K562 (cell line): ENCODE measurements at regions not wholly inside any gene's neighbourhood (a gene's known extent, or its start where the extent isn't known, plus 50 kb on each side); places are given as distances from the start of the nearest gene placed in this dataset.

Source experiments
- ATAC-seq: fragments of 200-7000 bp; cut with Tn5 transposase; 3 replicates; pipeline ENCODE4 v1.9.1; 2020; ENCODE audit warnings: moderate library complexity
- BruUV-seq: library from RNA; stranded (reverse); fragments of 400-500 nt; replicated peaks from 2 replicates; lab custom pipeline; 2021; lab: Mats Ljungman, UMichigan
- CTCF ChIA-PET: fragments of 300-600 bp; formaldehyde crosslinking; extraction: SDS; loops from one replicate; lab custom pipeline; 2021; ENCODE audit warnings: low intra/inter-chr PET ratio; lab: Yijun Ruan, JAX
- POLR2A ChIA-PET: fragments of 300-600, 350-650 bp; sonication (Branson Sonifier 250); formaldehyde crosslinking; extraction: SDS; loops from one replicate; lab custom pipeline; 2021; ENCODE audit warnings: antibody characterized with exemption, inconsistent platforms; lab: Yijun Ruan, JAX
- DNase-seq, 4 experiments: peaks; one replicate each; pipeline versions ENCODE4 v3.0.0 to v3.0.0-alpha.2; 2011 to 2018; ENCODE audit warnings: low spot score in 3 of 4, mixed read lengths in 3 of 4; ENCODE audit errors: extremely low read depth in 1 of 4
- FAIRE-seq: peaks from 2 replicates; lab custom pipeline; 2011; peaks lifted over from hg19 to GRCh38; lab: Jason Lieb, UNC
- H2AFZ ChIP-seq: 2 replicates; pipeline ENCODE4 v1.6.0; 2011; ENCODE audit warnings: low read depth, low read length, control low read depth, inconsistent platforms
- H3K27ac ChIP-seq: fragments of 200-600 bp; 3 replicates; pipeline ENCODE4 v1.8.0; 2011; ENCODE audit warnings: low read depth, mild to moderate bottlenecking, control low read depth, inconsistent platforms, low read length, moderate library complexity, mixed read lengths; ENCODE audit errors: extremely low read depth
- H3K27me3 ChIP-seq, 2 experiments: fragments of 300-600 bp in 1 of 2; 2 replicates in 1 of 2; 3 replicates in 1 of 2; pipeline versions ENCODE4 v1.6.0 to v1.8.0; 2011; ENCODE audit warnings: inconsistent platforms in 2 of 2, low read length in 2 of 2, mild to moderate bottlenecking in 1 of 2, mixed read lengths in 1 of 2, moderate library complexity in 1 of 2; ENCODE audit not compliant: control insufficient read depth in 2 of 2, insufficient read depth in 2 of 2
- H3K36me3 ChIP-seq: fragments of 300-600 bp; 3 replicates; pipeline ENCODE4 v1.8.0; 2011; ENCODE audit warnings: mild to moderate bottlenecking, low read length, inconsistent platforms; ENCODE audit not compliant: control insufficient read depth, insufficient read depth
- H3K4me1 ChIP-seq, 2 experiments: fragments of 200-600 bp in 1 of 2; replicated peaks in 1 of 2; 2 replicates in 1 of 2; 3 replicates in 1 of 2; pipeline versions ENCODE4 v1.5.1 to v1.8.0; 2011; ENCODE audit warnings: inconsistent platforms in 2 of 2, low read length in 2 of 2, mild to moderate bottlenecking in 1 of 2, mixed read lengths in 1 of 2, moderate library complexity in 1 of 2; ENCODE audit not compliant: control insufficient read depth in 2 of 2, insufficient read depth in 2 of 2
- H3K4me2 ChIP-seq: 2 replicates; pipeline ENCODE4 v1.6.1; 2011; ENCODE audit warnings: low read length, control low read depth, inconsistent platforms, mixed read lengths; ENCODE audit not compliant: insufficient read depth
- H3K4me3 ChIP-seq: fragments of 200-600 bp; sonication (generic), shearing (Covaris generic); 2 replicates; pipeline ENCODE4 v1.5.1; 2016; ENCODE audit warnings: control low read depth, inconsistent platforms
- H3K79me2 ChIP-seq: fragments of 200-600 bp; 3 replicates; pipeline ENCODE4 v1.8.0; 2011; ENCODE audit warnings: low read length, inconsistent platforms; ENCODE audit not compliant: control insufficient read depth, insufficient read depth
- H3K9ac ChIP-seq, 2 experiments: 2 replicates each; pipeline versions ENCODE4 v1.6.0 to v1.6.1; 2011; ENCODE audit warnings: low read depth in 2 of 2, low read length in 2 of 2, control low read depth in 1 of 2, inconsistent platforms in 1 of 2, mild to moderate bottlenecking in 1 of 2, mixed read lengths in 1 of 2; ENCODE audit not compliant: insufficient read depth in 1 of 2
- H3K9me1 ChIP-seq: one replicate; pipeline ENCODE4 v1.6.0; 2011; ENCODE audit warnings: inconsistent platforms, mild to moderate bottlenecking, low read length, moderate library complexity; ENCODE audit not compliant: control insufficient read depth, insufficient read depth
- H3K9me3 ChIP-seq: replicated peaks from 2 replicates; pipeline ENCODE4 v1.5.1; 2011; ENCODE audit warnings: low read depth, low read length, inconsistent platforms; ENCODE audit not compliant: control insufficient read depth, insufficient read depth
- H4K20me1 ChIP-seq: replicated peaks from 2 replicates; pipeline ENCODE4 v1.6.1; 2011; ENCODE audit warnings: low read length, inconsistent platforms, mixed read lengths; ENCODE audit not compliant: control insufficient read depth, insufficient read depth
- GABPB2 ChIP-seq: fragments of 250-450 bp; sonication (Bioruptor Pico); conservative IDR thresholded peaks from 2 replicates; pipeline ENCODE4 v1.5.1; 2021; ENCODE audit warnings: mild to moderate bottlenecking
- MAFF ChIP-seq: IDR thresholded peaks from 2 replicates; pipeline ENCODE4 v1.6.1; 2012; ENCODE audit warnings: low read length, improper control_type of control experiment
- MCM5 ChIP-seq: fragments of 450-650 bp; IDR thresholded peaks from 2 replicates; pipeline ENCODE4 v1.6.1; 2016; ENCODE audit warnings: low read depth
- NR4A1 ChIP-seq, 2 experiments: fragments of 250-450 bp in 1 of 2; fragments of 450-650 bp in 1 of 2; sonication (Bioruptor Pico) in 1 of 2; IDR thresholded peaks; 2 replicates each; pipeline versions ENCODE4 v1.4.0 to v1.6.1; 2016 to 2020; ENCODE audit warnings: mild to moderate bottlenecking in 2 of 2, missing compliant biosample characterization in 1 of 2, missing genetic modification characterization in 1 of 2, moderate library complexity in 1 of 2
- PTBP1 ChIP-seq: fragments of 200-400 bp; formaldehyde crosslinking; IDR thresholded peaks from 2 replicates; pipeline ENCODE4 v1.6.1; 2017; ENCODE audit warnings: low read depth, low read length
- SFPQ ChIP-seq: fragments of 200-400 bp; formaldehyde crosslinking; IDR thresholded peaks from 2 replicates; pipeline ENCODE4 v1.6.1; 2017; ENCODE audit warnings: mild to moderate bottlenecking, low read depth, low read length, moderate library complexity
- STAT5B ChIP-seq: fragments of 250-450 bp; sonication (Bioruptor Pico); IDR thresholded peaks from 2 replicates; pipeline ENCODE4 v1.8.0; 2021; ENCODE audit warnings: mild to moderate bottlenecking, inconsistent platforms
- TCF7 ChIP-seq: sonication (generic); IDR thresholded peaks from 2 replicates; pipeline ENCODE4 v1.6.1; 2016; ENCODE audit warnings: antibody characterized with exemption, borderline replicate concordance
- ZFX ChIP-seq: sonication (generic); formaldehyde crosslinking; IDR thresholded peaks from 2 replicates; pipeline ENCODE4 v1.8.0; 2022; ENCODE audit warnings: mild to moderate bottlenecking, missing genetic modification reagents, moderate library complexity
- ZSCAN29 ChIP-seq: fragments of 450-650 bp; IDR thresholded peaks from 2 replicates; pipeline ENCODE4 v1.6.1; 2017
- WGBS: fragments of 100-300 bp; shearing (Covaris generic); methylation state at CpG from one replicate; pipeline ENCODE4 v1.1.6; 2016; ENCODE audit warnings: low coverage, mixed read lengths; ENCODE audit not compliant: insufficient coverage; ENCODE audit errors: missing lambda C conversion rate; 5-methylcytosine and 5-hydroxymethylcytosine counted together
- in situ Hi-C: fragments of 300-500 bp; cut with MboI; formaldehyde crosslinking; loops from 4 replicates; pipeline ENCODE4 v1.15.0; 2018; ENCODE audit warnings: inconsistent platforms, mixed read lengths
- intact Hi-C: fragments of 100-400 bp; cut with micrococcal nuclease; formaldehyde crosslinking; loops from 2 replicates; pipeline ENCODE4 v1.14.2; 2022
- TF ChIP-seq, protein P1 (sequence below): fragments of 200-600 bp; sonication (generic); IDR thresholded peaks from one replicate; pipeline ENCODE4 v1.6.1; 2012; ENCODE audit warnings: mild to moderate bottlenecking, low read depth, low read length, inconsistent platforms

DNA sequence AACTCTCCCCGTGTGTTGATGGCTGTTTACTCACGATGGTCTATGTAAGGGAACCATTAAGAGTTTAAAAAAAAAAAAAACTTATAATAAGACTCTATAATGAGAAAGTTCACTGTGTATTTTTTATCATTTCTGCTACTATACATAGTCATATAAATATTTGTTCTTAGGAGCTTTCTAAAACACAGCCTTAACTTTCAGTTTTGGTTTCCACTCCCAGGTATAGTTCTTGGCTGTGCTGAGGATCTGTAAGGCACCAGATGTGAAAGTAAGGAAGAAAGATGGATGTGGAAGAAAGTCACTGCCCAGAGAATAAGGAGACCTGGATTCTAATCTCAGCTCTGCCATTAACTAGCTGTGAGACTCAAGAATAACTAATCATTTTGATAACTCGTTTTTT, 101.9 kb upstream of the THBS1 start:
- no peak overlapping the region for H3K9ac ChIP-seq
- H3K4me2 ChIP-seq = no peak overlapping the region
- no peaks in the 10 kb centered on the region for H3K9me1 ChIP-seq
- in situ Hi-C loops (no loop called here), intact Hi-C loops (no loop called here)
- H4K20me1 ChIP-seq = no peaks in the 10 kb centered on the region
- 2% methylated on average over 3 of the region's 3 CpGs for WGBS
- no peak overlapping the region for H3K27ac ChIP-seq
- peak overlapping the region; percentile 40 for H2AFZ ChIP-seq
- ChIA-PET CTCF (no interaction called here), POLR2A (interaction anchor here (1.2 kb wide), 1 partner anchor 12 kb away, joined by 3 read pairs; no protein-coding TSS in a partner anchor)
- H3K36me3 ChIP-seq = no peaks in the 10 kb centered on the region
- H3K4me1 ChIP-seq = no peaks in the 10 kb centered on the region
- no TSS peak for BruUV-seq
- no peak for ATAC-seq
- DNase-seq = no peak
- H3K27me3 ChIP-seq = no peaks in the 10 kb centered on the region
- H3K4me3 ChIP-seq = no peak overlapping the region
- H3K9me3 ChIP-seq = no peaks in the 10 kb centered on the region
- FAIRE-seq = no peak
- H3K79me2 ChIP-seq = no peaks in the 10 kb centered on the region
- TF ChIP-seq TCF7 (no peak), GABPB2 (CRISPR knock-in tag) (no peak), ZSCAN29 (no peak), NR4A1 (CRISPR knock-in tag; IDR thresholded peaks at IDR 0.05) (no peak), NR4A1 (tag; IDR thresholded peaks at IDR 0.05) (no peak), STAT5B (CRISPR knock-in tag) (no peak), PTBP1 (no peak), MCM5 (no peak), SFPQ (no peak), ZFX (CRISPR knock-in tag) (no peak), MAFF (no peak)
- TF ChIP-seq, protein P1, sequence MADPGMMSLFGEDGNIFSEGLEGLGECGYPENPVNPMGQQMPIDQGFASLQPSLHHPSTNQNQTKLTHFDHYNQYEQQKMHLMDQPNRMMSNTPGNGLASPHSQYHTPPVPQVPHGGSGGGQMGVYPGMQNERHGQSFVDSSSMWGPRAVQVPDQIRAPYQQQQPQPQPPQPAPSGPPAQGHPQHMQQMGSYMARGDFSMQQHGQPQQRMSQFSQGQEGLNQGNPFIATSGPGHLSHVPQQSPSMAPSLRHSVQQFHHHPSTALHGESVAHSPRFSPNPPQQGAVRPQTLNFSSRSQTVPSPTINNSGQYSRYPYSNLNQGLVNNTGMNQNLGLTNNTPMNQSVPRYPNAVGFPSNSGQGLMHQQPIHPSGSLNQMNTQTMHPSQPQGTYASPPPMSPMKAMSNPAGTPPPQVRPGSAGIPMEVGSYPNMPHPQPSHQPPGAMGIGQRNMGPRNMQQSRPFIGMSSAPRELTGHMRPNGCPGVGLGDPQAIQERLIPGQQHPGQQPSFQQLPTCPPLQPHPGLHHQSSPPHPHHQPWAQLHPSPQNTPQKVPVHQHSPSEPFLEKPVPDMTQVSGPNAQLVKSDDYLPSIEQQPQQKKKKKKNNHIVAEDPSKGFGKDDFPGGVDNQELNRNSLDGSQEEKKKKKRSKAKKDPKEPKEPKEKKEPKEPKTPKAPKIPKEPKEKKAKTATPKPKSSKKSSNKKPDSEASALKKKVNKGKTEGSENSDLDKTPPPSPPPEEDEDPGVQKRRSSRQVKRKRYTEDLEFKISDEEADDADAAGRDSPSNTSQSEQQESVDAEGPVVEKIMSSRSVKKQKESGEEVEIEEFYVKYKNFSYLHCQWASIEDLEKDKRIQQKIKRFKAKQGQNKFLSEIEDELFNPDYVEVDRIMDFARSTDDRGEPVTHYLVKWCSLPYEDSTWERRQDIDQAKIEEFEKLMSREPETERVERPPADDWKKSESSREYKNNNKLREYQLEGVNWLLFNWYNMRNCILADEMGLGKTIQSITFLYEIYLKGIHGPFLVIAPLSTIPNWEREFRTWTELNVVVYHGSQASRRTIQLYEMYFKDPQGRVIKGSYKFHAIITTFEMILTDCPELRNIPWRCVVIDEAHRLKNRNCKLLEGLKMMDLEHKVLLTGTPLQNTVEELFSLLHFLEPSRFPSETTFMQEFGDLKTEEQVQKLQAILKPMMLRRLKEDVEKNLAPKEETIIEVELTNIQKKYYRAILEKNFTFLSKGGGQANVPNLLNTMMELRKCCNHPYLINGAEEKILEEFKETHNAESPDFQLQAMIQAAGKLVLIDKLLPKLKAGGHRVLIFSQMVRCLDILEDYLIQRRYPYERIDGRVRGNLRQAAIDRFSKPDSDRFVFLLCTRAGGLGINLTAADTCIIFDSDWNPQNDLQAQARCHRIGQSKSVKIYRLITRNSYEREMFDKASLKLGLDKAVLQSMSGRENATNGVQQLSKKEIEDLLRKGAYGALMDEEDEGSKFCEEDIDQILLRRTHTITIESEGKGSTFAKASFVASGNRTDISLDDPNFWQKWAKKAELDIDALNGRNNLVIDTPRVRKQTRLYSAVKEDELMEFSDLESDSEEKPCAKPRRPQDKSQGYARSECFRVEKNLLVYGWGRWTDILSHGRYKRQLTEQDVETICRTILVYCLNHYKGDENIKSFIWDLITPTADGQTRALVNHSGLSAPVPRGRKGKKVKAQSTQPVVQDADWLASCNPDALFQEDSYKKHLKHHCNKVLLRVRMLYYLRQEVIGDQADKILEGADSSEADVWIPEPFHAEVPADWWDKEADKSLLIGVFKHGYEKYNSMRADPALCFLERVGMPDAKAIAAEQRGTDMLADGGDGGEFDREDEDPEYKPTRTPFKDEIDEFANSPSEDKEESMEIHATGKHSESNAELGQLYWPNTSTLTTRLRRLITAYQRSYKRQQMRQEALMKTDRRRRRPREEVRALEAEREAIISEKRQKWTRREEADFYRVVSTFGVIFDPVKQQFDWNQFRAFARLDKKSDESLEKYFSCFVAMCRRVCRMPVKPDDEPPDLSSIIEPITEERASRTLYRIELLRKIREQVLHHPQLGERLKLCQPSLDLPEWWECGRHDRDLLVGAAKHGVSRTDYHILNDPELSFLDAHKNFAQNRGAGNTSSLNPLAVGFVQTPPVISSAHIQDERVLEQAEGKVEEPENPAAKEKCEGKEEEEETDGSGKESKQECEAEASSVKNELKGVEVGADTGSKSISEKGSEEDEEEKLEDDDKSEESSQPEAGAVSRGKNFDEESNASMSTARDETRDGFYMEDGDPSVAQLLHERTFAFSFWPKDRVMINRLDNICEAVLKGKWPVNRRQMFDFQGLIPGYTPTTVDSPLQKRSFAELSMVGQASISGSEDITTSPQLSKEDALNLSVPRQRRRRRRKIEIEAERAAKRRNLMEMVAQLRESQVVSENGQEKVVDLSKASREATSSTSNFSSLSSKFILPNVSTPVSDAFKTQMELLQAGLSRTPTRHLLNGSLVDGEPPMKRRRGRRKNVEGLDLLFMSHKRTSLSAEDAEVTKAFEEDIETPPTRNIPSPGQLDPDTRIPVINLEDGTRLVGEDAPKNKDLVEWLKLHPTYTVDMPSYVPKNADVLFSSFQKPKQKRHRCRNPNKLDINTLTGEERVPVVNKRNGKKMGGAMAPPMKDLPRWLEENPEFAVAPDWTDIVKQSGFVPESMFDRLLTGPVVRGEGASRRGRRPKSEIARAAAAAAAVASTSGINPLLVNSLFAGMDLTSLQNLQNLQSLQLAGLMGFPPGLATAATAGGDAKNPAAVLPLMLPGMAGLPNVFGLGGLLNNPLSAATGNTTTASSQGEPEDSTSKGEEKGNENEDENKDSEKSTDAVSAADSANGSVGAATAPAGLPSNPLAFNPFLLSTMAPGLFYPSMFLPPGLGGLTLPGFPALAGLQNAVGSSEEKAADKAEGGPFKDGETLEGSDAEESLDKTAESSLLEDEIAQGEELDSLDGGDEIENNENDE = no peak
